ENCODE measurements at regions not wholly inside any gene's neighbourhood (a gene's known extent, or its start where the extent isn't known, plus 50 kb on each side); places are given as distances from the start of the nearest gene placed in this dataset.

- H3K9ac ChIP-seq (ENCODE audit: low read length in 2 of 2) = no peak overlapping the region
- H3K36me3 ChIP-seq (ENCODE audit: control insufficient read depth in 2 of 2, insufficient read depth in 2 of 2, low read length in 2 of 2) = no peaks in the 10 kb centered on the region
- H3K27ac ChIP-seq (ENCODE audit: low read length) = no peak overlapping the region
- no peaks in the 10 kb centered on the region for H3K4me1 ChIP-seq (ENCODE audit: control insufficient read depth, insufficient read depth, low read length)
- H3K27me3 ChIP-seq (ENCODE audit: control insufficient read depth in 1 of 2, insufficient read depth in 2 of 2, low read length in 2 of 2) = no peaks in the 10 kb centered on the region
- no peak overlapping the region for H3K4me3 ChIP-seq (ENCODE audit: low read length in 2 of 2)
- H3K9me3 ChIP-seq (ENCODE audit: control insufficient read depth in 2 of 2, low read length in 2 of 2) = no peaks in the 10 kb centered on the region
These were observed 419.4 kb downstream of the C6orf118 start for GRCh38 chr6:164889980-164890379.

GRCh38 chr6:164887660-164888059 is 421.7 kb downstream of the C6orf118 start:
- Histone ChIP-seq H3K27me3 (ENCODE audit: control insufficient read depth in 1 of 2, insufficient read depth in 2 of 2, low read length in 2 of 2) (no peaks in the 10 kb centered on the region), H3K9ac (ENCODE audit: low read length in 2 of 2) (no peak overlapping the region), H3K36me3 (ENCODE audit: control insufficient read depth in 2 of 2, insufficient read depth in 2 of 2, low read length in 2 of 2) (no peaks in the 10 kb centered on the region), H3K27ac (ENCODE audit: low read length) (no peak overlapping the region), H3K9me3 (ENCODE audit: control insufficient read depth in 2 of 2, low read length in 2 of 2) (no peaks in the 10 kb centered on the region), H3K4me3 (ENCODE audit: low read length in 2 of 2) (no peak overlapping the region), H3K4me1 (ENCODE audit: control insufficient read depth, insufficient read depth, low read length) (no peaks in the 10 kb centered on the region)

GRCh38 chr6:164882236-164882635 is 427.2 kb downstream of the C6orf118 start:
- H3K4me3 ChIP-seq (ENCODE audit: low read length in 2 of 2) = no peak overlapping the region
- H3K27ac ChIP-seq (ENCODE audit: low read length) = no peak overlapping the region
- no peaks in the 10 kb centered on the region for H3K4me1 ChIP-seq (ENCODE audit: control insufficient read depth, insufficient read depth, low read length)
- no peaks in the 10 kb centered on the region for H3K9me3 ChIP-seq (ENCODE audit: control insufficient read depth in 2 of 2, low read length in 2 of 2)
- H3K36me3 ChIP-seq (ENCODE audit: control insufficient read depth in 2 of 2, insufficient read depth in 2 of 2, low read length in 2 of 2) = no peaks in the 10 kb centered on the region
- H3K27me3 ChIP-seq (ENCODE audit: control insufficient read depth in 1 of 2, insufficient read depth in 2 of 2, low read length in 2 of 2) = no peaks in the 10 kb centered on the region
- H3K9ac ChIP-seq (ENCODE audit: low read length in 2 of 2) = no peak overlapping the region

- H3K9ac ChIP-seq (ENCODE audit: low read length in 2 of 2) = no peak overlapping the region
- H3K4me1 ChIP-seq (ENCODE audit: control insufficient read depth, insufficient read depth, low read length) = no peaks in the 10 kb centered on the region
- H3K36me3 ChIP-seq (ENCODE audit: control insufficient read depth in 2 of 2, insufficient read depth in 2 of 2, low read length in 2 of 2) = no peaks in the 10 kb centered on the region
- H3K27me3 ChIP-seq (ENCODE audit: control insufficient read depth in 1 of 2, insufficient read depth in 2 of 2, low read length in 2 of 2) = no peaks in the 10 kb centered on the region
- no peak overlapping the region for H3K27ac ChIP-seq (ENCODE audit: low read length)
- H3K4me3 ChIP-seq (ENCODE audit: low read length in 2 of 2) = no peak overlapping the region
- peaks cover 0 to 2% of the 10 kb centered on the region in 2 donors for H3K9me3 ChIP-seq (ENCODE audit: control insufficient read depth in 2 of 2, low read length in 2 of 2)
These were observed 437.6 kb downstream of the C6orf118 start for GRCh38 chr6:164871783-164872182.

- no peak overlapping the region for H3K27ac ChIP-seq (ENCODE audit: low read length)
- H3K4me1 ChIP-seq (ENCODE audit: control insufficient read depth, insufficient read depth, low read length) = no peaks in the 10 kb centered on the region
- H3K36me3 ChIP-seq (ENCODE audit: control insufficient read depth in 2 of 2, insufficient read depth in 2 of 2, low read length in 2 of 2) = no peaks in the 10 kb centered on the region
- H3K9ac ChIP-seq (ENCODE audit: low read length in 2 of 2) = no peak overlapping the region
- no peak overlapping the region for H3K4me3 ChIP-seq (ENCODE audit: low read length in 2 of 2)
- H3K9me3 ChIP-seq (ENCODE audit: control insufficient read depth in 2 of 2, low read length in 2 of 2) = peaks cover 0 to 2% of the 10 kb centered on the region in 2 donors
- H3K27me3 ChIP-seq (ENCODE audit: control insufficient read depth in 1 of 2, insufficient read depth in 2 of 2, low read length in 2 of 2) = no peaks in the 10 kb centered on the region
These were observed 439.2 kb downstream of the C6orf118 start for GRCh38 chr6:164870164-164870563.

GRCh38 chr6:164861967-164862366 is 447.4 kb downstream of the C6orf118 start:
- no peaks in the 10 kb centered on the region for H3K36me3 ChIP-seq (ENCODE audit: control insufficient read depth in 2 of 2, insufficient read depth in 2 of 2, low read length in 2 of 2)
- H3K27ac ChIP-seq (ENCODE audit: low read length) = no peak overlapping the region
- H3K9me3 ChIP-seq (ENCODE audit: control insufficient read depth in 2 of 2, low read length in 2 of 2) = no peaks in the 10 kb centered on the region
- no peaks in the 10 kb centered on the region for H3K27me3 ChIP-seq (ENCODE audit: control insufficient read depth in 1 of 2, insufficient read depth in 2 of 2, low read length in 2 of 2)
- H3K4me1 ChIP-seq (ENCODE audit: control insufficient read depth, insufficient read depth, low read length) = no peaks in the 10 kb centered on the region
- H3K4me3 ChIP-seq (ENCODE audit: low read length in 2 of 2) = no peak overlapping the region
- no peak overlapping the region for H3K9ac ChIP-seq (ENCODE audit: low read length in 2 of 2)

GRCh38 chr6:164859816-164860215 is 449.6 kb downstream of the C6orf118 start:
- H3K9me3 ChIP-seq (ENCODE audit: control insufficient read depth in 2 of 2, low read length in 2 of 2) = no peaks in the 10 kb centered on the region
- no peak overlapping the region for H3K27ac ChIP-seq (ENCODE audit: low read length)
- H3K27me3 ChIP-seq (ENCODE audit: control insufficient read depth in 1 of 2, insufficient read depth in 2 of 2, low read length in 2 of 2) = no peaks in the 10 kb centered on the region
- H3K4me1 ChIP-seq (ENCODE audit: control insufficient read depth, insufficient read depth, low read length) = no peaks in the 10 kb centered on the region
- no peak overlapping the region for H3K4me3 ChIP-seq (ENCODE audit: low read length in 2 of 2)
- H3K9ac ChIP-seq (ENCODE audit: low read length in 2 of 2) = no peak overlapping the region
- H3K36me3 ChIP-seq (ENCODE audit: control insufficient read depth in 2 of 2, insufficient read depth in 2 of 2, low read length in 2 of 2) = no peaks in the 10 kb centered on the region

GRCh38 chr6:164856138-164856537 is 453.3 kb downstream of the C6orf118 start:
- Histone ChIP-seq H3K9me3 (ENCODE audit: control insufficient read depth in 2 of 2, low read length in 2 of 2) (no peaks in the 10 kb centered on the region), H3K27ac (ENCODE audit: low read length) (no peak overlapping the region), H3K9ac (ENCODE audit: low read length in 2 of 2) (no peak overlapping the region), H3K4me3 (ENCODE audit: low read length in 2 of 2) (no peak overlapping the region), H3K36me3 (ENCODE audit: control insufficient read depth in 2 of 2, insufficient read depth in 2 of 2, low read length in 2 of 2) (no peaks in the 10 kb centered on the region), H3K27me3 (ENCODE audit: control insufficient read depth in 1 of 2, insufficient read depth in 2 of 2, low read length in 2 of 2) (no peaks in the 10 kb centered on the region), H3K4me1 (ENCODE audit: control insufficient read depth, insufficient read depth, low read length) (no peaks in the 10 kb centered on the region)

- Histone ChIP-seq H3K4me1 (ENCODE audit: control insufficient read depth, insufficient read depth, low read length) (no peaks in the 10 kb centered on the region), H3K4me3 (ENCODE audit: low read length in 2 of 2) (no peak overlapping the region), H3K27ac (ENCODE audit: low read length) (no peak overlapping the region), H3K36me3 (ENCODE audit: control insufficient read depth in 2 of 2, insufficient read depth in 2 of 2, low read length in 2 of 2) (no peaks in the 10 kb centered on the region), H3K9me3 (ENCODE audit: control insufficient read depth in 2 of 2, low read length in 2 of 2) (no peaks in the 10 kb centered on the region), H3K27me3 (ENCODE audit: control insufficient read depth in 1 of 2, insufficient read depth in 2 of 2, low read length in 2 of 2) (no peaks in the 10 kb centered on the region), H3K9ac (ENCODE audit: low read length in 2 of 2) (no peak overlapping the region)
These were observed 454.1 kb downstream of the C6orf118 start for GRCh38 chr6:164855281-164855680.

GRCh38 chr6:164854526-164854925 is 454.9 kb downstream of the C6orf118 start:
- H3K36me3 ChIP-seq (ENCODE audit: control insufficient read depth in 2 of 2, insufficient read depth in 2 of 2, low read length in 2 of 2) = no peaks in the 10 kb centered on the region
- no peaks in the 10 kb centered on the region for H3K9me3 ChIP-seq (ENCODE audit: control insufficient read depth in 2 of 2, low read length in 2 of 2)
- no peak overlapping the region for H3K9ac ChIP-seq (ENCODE audit: low read length in 2 of 2)
- no peak overlapping the region for H3K27ac ChIP-seq (ENCODE audit: low read length)
- no peaks in the 10 kb centered on the region for H3K4me1 ChIP-seq (ENCODE audit: control insufficient read depth, insufficient read depth, low read length)
- H3K27me3 ChIP-seq (ENCODE audit: control insufficient read depth in 1 of 2, insufficient read depth in 2 of 2, low read length in 2 of 2) = no peaks in the 10 kb centered on the region
- no peak overlapping the region for H3K4me3 ChIP-seq (ENCODE audit: low read length in 2 of 2)

- Histone ChIP-seq H3K9me3 (ENCODE audit: control insufficient read depth in 2 of 2, low read length in 2 of 2) (no peaks in the 10 kb centered on the region), H3K27ac (ENCODE audit: low read length) (no peak overlapping the region), H3K9ac (ENCODE audit: low read length in 2 of 2) (no peak overlapping the region), H3K27me3 (ENCODE audit: control insufficient read depth in 1 of 2, insufficient read depth in 2 of 2, low read length in 2 of 2) (no peaks in the 10 kb centered on the region), H3K4me1 (ENCODE audit: control insufficient read depth, insufficient read depth, low read length) (no peaks in the 10 kb centered on the region), H3K4me3 (ENCODE audit: low read length in 2 of 2) (no peak overlapping the region), H3K36me3 (ENCODE audit: control insufficient read depth in 2 of 2, insufficient read depth in 2 of 2, low read length in 2 of 2) (no peaks in the 10 kb centered on the region)
These were observed 463.6 kb downstream of the C6orf118 start for GRCh38 chr6:164845773-164846172.

Measured in stomach smooth muscle (tissue), 2 donors.